Suprapubic skin (tissue), 4 donors: ENCODE measurements at regions not wholly inside any gene's neighbourhood (a gene's known extent, or its start where the extent isn't known, plus 50 kb on each side); places are given as distances from the start of the nearest gene placed in this dataset.
"Not testable (repeated sequence)": the region's sequence is repeated elsewhere in the genome, so short reads cannot be mapped to it uniquely, and the experiment has no call there.

Source experiments
- DNase-seq, 2 donors: peaks; one replicate each; pipeline ENCODE4 v3.0.0-alpha.2; 2019; ENCODE audit warnings: low spot score in 2 of 2
- H3K27ac ChIP-seq: fragments of 200-600 bp; sonication (generic); one replicate; pipeline ENCODE4 v1.5.1; 2019
- H3K27me3 ChIP-seq: fragments of 200-600 bp; sonication (generic); one replicate; pipeline ENCODE4 v1.5.1; 2019
- H3K36me3 ChIP-seq: fragments of 200-600 bp; sonication (generic); one replicate; pipeline ENCODE4 v1.5.1; 2019
- H3K4me1 ChIP-seq: fragments of 200-600 bp; sonication (generic); one replicate; pipeline ENCODE4 v1.5.1; 2019
- H3K4me3 ChIP-seq: fragments of 200-600 bp; sonication (generic); one replicate; pipeline ENCODE4 v1.5.1; 2019; ENCODE audit warnings: mild to moderate bottlenecking
- H3K9me3 ChIP-seq: fragments of 200-600 bp; sonication (generic); one replicate; pipeline ENCODE4 v1.5.1; 2019
- CTCF ChIP-seq, 2 donors: fragments of 200-600 bp in 1 of 2; fragments of 450-650 bp in 1 of 2; sonication (generic) in 1 of 2; IDR thresholded peaks; one replicate each; pipeline ENCODE4 v1.5.1; 2016 to 2019; ENCODE audit warnings: antibody characterized with exemption in 2 of 2, mild to moderate bottlenecking in 1 of 2, moderate library complexity in 1 of 2
- EP300 ChIP-seq: sonication (generic); formaldehyde crosslinking; IDR thresholded peaks from one replicate; pipeline ENCODE4 v1.6.1; 2017; ENCODE audit warnings: antibody characterized with exemption
- POLR2A ChIP-seq, 2 donors: fragments of 450-650 bp; IDR thresholded peaks; one replicate each; pipeline ENCODE4 v1.6.1; 2017; ENCODE audit warnings: antibody characterized with exemption in 2 of 2, mild to moderate bottlenecking in 2 of 2, moderate library complexity in 2 of 2
- POLR2AphosphoS5 ChIP-seq, 3 donors: sonication (generic); formaldehyde crosslinking; IDR thresholded peaks; one replicate each; pipeline ENCODE4 v1.6.1; 2017; ENCODE audit warnings: antibody characterized with exemption in 3 of 3
- WGBS: methylation state at CpG from one replicate; pipeline ENCODE4 v1.1.5; 2018; 5-methylcytosine and 5-hydroxymethylcytosine counted together

- Histone ChIP-seq H3K27me3 (no peaks in the 10 kb centered on the region), H3K4me1 (no peaks in the 10 kb centered on the region), H3K4me3 (no peak overlapping the region), H3K36me3 (no peaks in the 10 kb centered on the region), H3K9me3 (no peaks in the 10 kb centered on the region), H3K27ac (no peak overlapping the region)
- WGBS: 52% methylated on average over 3 of the region's 3 CpGs
- DNase-seq: no peak
- no peak for TF ChIP-seq POLR2AphosphoS5 (IDR thresholded peaks at IDR 0.05)
- TF ChIP-seq CTCF (IDR thresholded peaks at IDR 0.05): no peak
- no peak for TF ChIP-seq POLR2A (IDR thresholded peaks at IDR 0.05)
- no peak for TF ChIP-seq EP300
Observed at GRCh38 chr2:150674283-150674682, 186.8 kb upstream of the RND3 start.

- Histone ChIP-seq H3K27ac (no peak overlapping the region), H3K9me3 (no peaks in the 10 kb centered on the region), H3K27me3 (no peaks in the 10 kb centered on the region), H3K36me3 (no peaks in the 10 kb centered on the region), H3K4me3 (no peak overlapping the region), H3K4me1 (no peaks in the 10 kb centered on the region)
- DNase-seq: no peak
- WGBS: 94% methylated on average over 2 of the region's 2 CpGs
- TF ChIP-seq CTCF (IDR thresholded peaks at IDR 0.05): no peak
- no peak for TF ChIP-seq POLR2AphosphoS5 (IDR thresholded peaks at IDR 0.05)
- TF ChIP-seq POLR2A (IDR thresholded peaks at IDR 0.05): no peak
- no peak for TF ChIP-seq EP300
Observed at GRCh38 chr2:150672311-150672710, 184.8 kb upstream of the RND3 start.

- Histone ChIP-seq H3K9me3 (no peaks in the 10 kb centered on the region), H3K27me3 (no peaks in the 10 kb centered on the region), H3K27ac (no peak overlapping the region), H3K36me3 (no peaks in the 10 kb centered on the region), H3K4me1 (no peaks in the 10 kb centered on the region), H3K4me3 (no peak overlapping the region)
- DNase-seq: no peak
- WGBS: 97% methylated on average over 3 of the region's 3 CpGs
- no peak for TF ChIP-seq POLR2A (IDR thresholded peaks at IDR 0.05)
Observed at GRCh38 chr2:150669492-150669891, 182.0 kb upstream of the RND3 start.

- not testable (repeated sequence) for DNase-seq, H3K27ac ChIP-seq, H3K4me1 ChIP-seq, H3K4me3 ChIP-seq, H3K27me3 ChIP-seq, H3K36me3 ChIP-seq, H3K9me3 ChIP-seq
Observed at GRCh38 chr2:150667039-150667438, 179.6 kb upstream of the RND3 start.

GRCh38 chr2:150663143-150663542 lies 175.7 kb upstream of the RND3 start:
- TF ChIP-seq EP300 (no peak), POLR2AphosphoS5 (IDR thresholded peaks at IDR 0.05) (no peak), CTCF (IDR thresholded peaks at IDR 0.05) (no peak), POLR2A (IDR thresholded peaks at IDR 0.05) (no peak)
- H3K27me3 ChIP-seq: no peaks in the 10 kb centered on the region
- peaks cover 6% of the 10 kb centered on the region for H3K9me3 ChIP-seq
- no peak overlapping the region for H3K27ac ChIP-seq
- WGBS: 57% methylated on average over 1 of the region's 1 CpG
- no peak for DNase-seq
- H3K36me3 ChIP-seq: no peaks in the 10 kb centered on the region
- no peak overlapping the region for H3K4me3 ChIP-seq
- no peaks in the 10 kb centered on the region for H3K4me1 ChIP-seq

GRCh38 chr2:150656002-150656401 lies 168.5 kb upstream of the RND3 start:
- DNase-seq: no peak
- Histone ChIP-seq H3K27me3 (no peaks in the 10 kb centered on the region), H3K36me3 (no peaks in the 10 kb centered on the region), H3K4me1 (no peaks in the 10 kb centered on the region), H3K4me3 (no peak overlapping the region), H3K9me3 (peaks cover 4% of the 10 kb centered on the region), H3K27ac (no peak overlapping the region)
- 94% methylated on average over 2 of the region's 2 CpGs for WGBS
- TF ChIP-seq CTCF (IDR thresholded peaks at IDR 0.05) (no peak), POLR2A (IDR thresholded peaks at IDR 0.05) (no peak), EP300 (no peak), POLR2AphosphoS5 (IDR thresholded peaks at IDR 0.05) (no peak)
